HEK293 (cell line): ENCODE measurements at regions not wholly inside any gene's neighbourhood (a gene's known extent, or its start where the extent isn't known, plus 50 kb on each side); places are given as distances from the start of the nearest gene placed in this dataset.

Source experiments
- KLF8 ChIP-seq: fragments of 450-650 bp; formaldehyde crosslinking; IDR thresholded peaks from 2 replicates; pipeline ENCODE4 v1.5.1; 2016; ENCODE audit warnings: missing biosample characterization, missing genetic modification characterization
- PRDM6 ChIP-seq: fragments of 450-650 bp; formaldehyde crosslinking; IDR thresholded peaks from 2 replicates; pipeline ENCODE4 v1.5.1; 2017; ENCODE audit warnings: missing biosample characterization, missing genetic modification characterization
- SCRT2 ChIP-seq: fragments of 450-650 bp; formaldehyde crosslinking; IDR thresholded peaks from 2 replicates; pipeline ENCODE4 v1.5.1; 2016; ENCODE audit warnings: missing biosample characterization, missing genetic modification characterization
- TSHZ1 ChIP-seq: fragments of 450-650 bp; formaldehyde crosslinking; IDR thresholded peaks from 2 replicates; pipeline ENCODE4 v1.5.1; 2016; ENCODE audit warnings: missing biosample characterization, missing genetic modification characterization, borderline replicate concordance
- WT1 ChIP-seq: fragments of 450-650 bp; formaldehyde crosslinking; IDR thresholded peaks from 2 replicates; pipeline ENCODE4 v1.5.1; 2016; ENCODE audit warnings: missing biosample characterization, missing genetic modification characterization
- YY2 ChIP-seq: fragments of 450-650 bp; formaldehyde crosslinking; IDR thresholded peaks from 2 replicates; pipeline ENCODE4 v1.5.1; 2016; ENCODE audit warnings: missing biosample characterization, missing genetic modification characterization
- ZBTB11 ChIP-seq: fragments of 450-650 bp; formaldehyde crosslinking; conservative IDR thresholded peaks from 2 replicates; pipeline ENCODE4 v1.5.1; 2016; ENCODE audit warnings: low read depth, missing biosample characterization, missing genetic modification characterization
- ZBTB6 ChIP-seq: fragments of 450-650 bp; formaldehyde crosslinking; IDR thresholded peaks from 2 replicates; pipeline ENCODE4 v1.5.1; 2017; ENCODE audit warnings: missing biosample characterization, missing genetic modification characterization
- ZNF148 ChIP-seq: fragments of 450-650 bp; formaldehyde crosslinking; IDR thresholded peaks from 2 replicates; pipeline ENCODE4 v1.5.0; 2017; ENCODE audit warnings: missing biosample characterization, missing genetic modification characterization, borderline replicate concordance
- ZNF155 ChIP-seq: fragments of 450-650 bp; formaldehyde crosslinking; IDR thresholded peaks from 2 replicates; pipeline ENCODE4 v1.5.1; 2016; ENCODE audit warnings: missing biosample characterization, missing genetic modification characterization
- ZNF184 ChIP-seq: fragments of 450-650 bp; IDR thresholded peaks from 2 replicates; pipeline ENCODE4 v1.5.1; 2018; ENCODE audit warnings: missing biosample characterization, mild to moderate bottlenecking, missing genetic modification characterization
- ZNF221 ChIP-seq: fragments of 450-650 bp; formaldehyde crosslinking; IDR thresholded peaks from 2 replicates; pipeline ENCODE4 v1.5.1; 2017; ENCODE audit warnings: missing biosample characterization, missing genetic modification characterization, borderline replicate concordance
- ZNF350 ChIP-seq: fragments of 450-650 bp; formaldehyde crosslinking; IDR thresholded peaks from 2 replicates; pipeline ENCODE4 v1.5.0; 2017; ENCODE audit warnings: missing biosample characterization, mild to moderate bottlenecking, missing genetic modification characterization
- ZNF362 ChIP-seq: fragments of 450-650 bp; formaldehyde crosslinking; IDR thresholded peaks from 2 replicates; pipeline ENCODE4 v1.5.1; 2016; ENCODE audit warnings: missing biosample characterization, missing genetic modification characterization
- ZNF510 ChIP-seq: fragments of 450-650 bp; formaldehyde crosslinking; IDR thresholded peaks from 2 replicates; pipeline ENCODE4 v1.5.1; 2018; ENCODE audit warnings: mild to moderate bottlenecking, missing genetic modification characterization, missing biosample characterization; ENCODE audit not compliant: insufficient replicate concordance
- ZNF585B ChIP-seq: fragments of 450-650 bp; formaldehyde crosslinking; IDR thresholded peaks from 2 replicates; pipeline ENCODE4 v1.5.1; 2016; ENCODE audit warnings: missing biosample characterization, missing genetic modification characterization
- ZNF624 ChIP-seq: fragments of 450-650 bp; formaldehyde crosslinking; IDR thresholded peaks from 2 replicates; pipeline ENCODE4 v1.5.1; 2017; ENCODE audit warnings: missing biosample characterization, missing genetic modification characterization
- ZNF629 ChIP-seq: fragments of 450-650 bp; formaldehyde crosslinking; IDR thresholded peaks from 2 replicates; pipeline ENCODE4 v1.5.1; 2017; ENCODE audit warnings: missing biosample characterization, missing genetic modification characterization
- ZNF639 ChIP-seq: fragments of 450-650 bp; formaldehyde crosslinking; IDR thresholded peaks from 2 replicates; pipeline ENCODE4 v1.5.1; 2016; ENCODE audit warnings: missing biosample characterization, missing genetic modification characterization
- ZNF747 ChIP-seq: fragments of 450-650 bp; formaldehyde crosslinking; IDR thresholded peaks from 2 replicates; pipeline ENCODE4 v1.5.1; 2016; ENCODE audit warnings: missing biosample characterization, missing genetic modification characterization
- ZNF785 ChIP-seq: fragments of 450-650 bp; formaldehyde crosslinking; IDR thresholded peaks from 2 replicates; pipeline ENCODE4 v1.5.1; 2016; ENCODE audit warnings: missing biosample characterization, missing genetic modification characterization
- ZNF837 ChIP-seq: fragments of 450-650 bp; formaldehyde crosslinking; IDR thresholded peaks from 2 replicates; pipeline ENCODE4 v1.5.1; 2016; ENCODE audit warnings: missing biosample characterization, missing genetic modification characterization

- TF ChIP-seq ZBTB6 (tag by site-specific recombination): no peak
- no peak for TF ChIP-seq ZNF785
- no peak for TF ChIP-seq ZNF624 (tag by site-specific recombination)
- no peak for TF ChIP-seq ZNF350 (tag by site-specific recombination)
- peak; percentile 71; the same call in 1 of the 2 replicates for TF ChIP-seq TSHZ1
- no peak for TF ChIP-seq ZNF510
- peak; percentile 65 for TF ChIP-seq ZNF639 (tag by site-specific recombination)
- no peak for TF ChIP-seq ZNF837 (tag by site-specific recombination)
- peak; percentile 51; the same call in 1 of the 2 replicates for TF ChIP-seq WT1 (tag by site-specific recombination)
- TF ChIP-seq SCRT2 (tag by site-specific recombination): peak; percentile 95
- peak; percentile 81; the same call in 1 of the 2 replicates for TF ChIP-seq ZNF184 (tag by site-specific recombination)
- no peak for TF ChIP-seq ZNF585B (tag by site-specific recombination)
- no peak for TF ChIP-seq ZNF155 (tag by site-specific recombination)
- peak; percentile 80 for TF ChIP-seq ZNF629 (tag by site-specific recombination)
- TF ChIP-seq ZNF747 (tag by site-specific recombination): no peak
- no peak for TF ChIP-seq ZBTB11 (tag by site-specific recombination)
- no peak for TF ChIP-seq ZNF362 (tag by site-specific recombination)
- no peak for TF ChIP-seq ZNF221 (tag by site-specific recombination)
- no peak for TF ChIP-seq YY2 (tag by site-specific recombination)
- TF ChIP-seq PRDM6 (tag by site-specific recombination): peak; percentile 27; the same call in 1 of the 2 replicates
- TF ChIP-seq KLF8 (tag by site-specific recombination): peak; percentile 36; the same call in 1 of the 2 replicates
- no peak for TF ChIP-seq ZNF148 (tag by site-specific recombination)
Observed at GRCh38 chr11:129639300-129639699, 176.3 kb upstream of the TMEM45B start (continued).
